Kidney (tissue), 13 donors: ENCODE measurements at regions not wholly inside any gene's neighbourhood (a gene's known extent, or its start where the extent isn't known, plus 50 kb on each side); places are given as distances from the start of the nearest gene placed in this dataset.

Experiments
- DNase-seq, 5 donors: peaks; one replicate each; pipeline ENCODE4 v3.0.0-alpha.2; 2013 to 2020
- FAIRE-seq: peaks from 2 replicates; lab custom pipeline; 2012; peaks lifted over from hg19 to GRCh38; lab: Jason Lieb, UNC
- H3K27ac ChIP-seq, 2 donors: one replicate each; pipeline ENCODE4 v1.7.0; 2013; ENCODE audit warnings: low read depth in 2 of 2, low read length in 2 of 2, inconsistent platforms in 1 of 2
- H3K27me3 ChIP-seq: one replicate; pipeline ENCODE4 v1.7.1; 2013; ENCODE audit warnings: low read length, inconsistent platforms; ENCODE audit not compliant: control insufficient read depth, insufficient read depth
- H3K36me3 ChIP-seq, 3 donors: one replicate each; pipeline versions ENCODE4 v1.7.0 to v1.7.1; 2013; ENCODE audit warnings: low read length in 3 of 3, control low read depth in 1 of 3, inconsistent platforms in 1 of 3; ENCODE audit not compliant: insufficient read depth in 3 of 3, control insufficient read depth in 2 of 3
- H3K4me1 ChIP-seq, 3 donors: one replicate each; pipeline versions ENCODE4 v1.7.0 to v1.7.1; 2013; ENCODE audit warnings: low read length in 3 of 3, inconsistent platforms in 1 of 3, low read depth in 1 of 3; ENCODE audit not compliant: control insufficient read depth in 2 of 3, insufficient read depth in 2 of 3
- H3K4me3 ChIP-seq, 3 donors: one replicate each; pipeline versions ENCODE4 v1.7.0 to v1.8.1; 2013; ENCODE audit warnings: low read length in 3 of 3, control low read depth in 1 of 3, inconsistent platforms in 1 of 3
- H3K9ac ChIP-seq, 3 donors: one replicate each; pipeline versions ENCODE4 v1.7.0 to v1.7.1; 2013; ENCODE audit warnings: low read length in 3 of 3, control low read depth in 1 of 3, inconsistent platforms in 1 of 3
- H3K9me3 ChIP-seq, 3 donors: one replicate each; pipeline versions ENCODE4 v1.7.0 to v1.7.1; 2013; ENCODE audit warnings: low read length in 3 of 3, control low read depth in 1 of 3, inconsistent platforms in 1 of 3; ENCODE audit not compliant: control insufficient read depth in 2 of 3, insufficient read depth in 1 of 3
- CTCF ChIP-seq: IDR thresholded peaks from 3 replicates; pipeline ENCODE4 v1.5.1; 2012; ENCODE audit warnings: mild to moderate bottlenecking, moderate library complexity, borderline replicate concordance; ENCODE audit not compliant: insufficient read depth; ENCODE audit errors: extremely low read depth
- intact Hi-C: fragments of 100-400 bp; cut with DNase I; formaldehyde crosslinking; loops from one replicate; pipeline ENCODE4 v1.11.1; 2022
- donor health status: control.
- donor health status: control.
- donor health status: control.
- donor health status: control.
- donor health status: control.
- donor health status: DM: yes; HTN: yes; CAD: no.
- donor health status: Normal renal cell carcinoma (clear cell type).

- no peaks in the 10 kb centered on the region for H3K9me3 ChIP-seq
- no peaks in the 10 kb centered on the region for H3K36me3 ChIP-seq
- H3K4me1 ChIP-seq = peaks cover 0 to 2% (median 0%) of the 10 kb centered on the region in 3 donors
- no peaks in the 10 kb centered on the region for H3K27me3 ChIP-seq
- no peak overlapping the region for H3K9ac ChIP-seq
- FAIRE-seq (no peak), DNase-seq (no peak)
- no peak overlapping the region for H3K27ac ChIP-seq
- no peak for TF ChIP-seq CTCF
- intact Hi-C loops = no loop called here
- no peak overlapping the region for H3K4me3 ChIP-seq
These were observed 94.9 kb downstream of the TMEM174 start for GRCh38 chr5:73267766-73268435.

GRCh38 chr5:73266925-73267765 is 94.2 kb downstream of the TMEM174 start:
- H3K4me3 ChIP-seq = no peak overlapping the region
- no peak for FAIRE-seq
- TF ChIP-seq CTCF = no peak
- H3K36me3 ChIP-seq = no peaks in the 10 kb centered on the region
- intact Hi-C loops = no loop called here
- no peak overlapping the region for H3K9ac ChIP-seq
- no peaks in the 10 kb centered on the region for H3K27me3 ChIP-seq
- peaks cover 0 to 2% (median 0%) of the 10 kb centered on the region in 3 donors for H3K4me1 ChIP-seq
- no peaks in the 10 kb centered on the region for H3K9me3 ChIP-seq
- H3K27ac ChIP-seq = no peak overlapping the region
- peak in 1 of 5 donors; percentile 26 for DNase-seq

- Histone ChIP-seq H3K36me3 (no peaks in the 10 kb centered on the region), H3K4me1 (peaks cover 0 to 2% (median 0%) of the 10 kb centered on the region in 3 donors), H3K9me3 (no peaks in the 10 kb centered on the region), H3K9ac (no peak overlapping the region), H3K27me3 (no peaks in the 10 kb centered on the region), H3K27ac (no peak overlapping the region), H3K4me3 (no peak overlapping the region)
- no peak for FAIRE-seq
- TF ChIP-seq CTCF = no peak
- intact Hi-C loops = no loop called here
- DNase-seq = peak in 2 of 5 donors; percentile 41 to 43
These were observed 93.3 kb downstream of the TMEM174 start for GRCh38 chr5:73266176-73266738.
